ENCODE measurements at regions not wholly inside any gene's neighbourhood (a gene's known extent, or its start where the extent isn't known, plus 50 kb on each side); places are given as distances from the start of the nearest gene placed in this dataset.

DNA sequence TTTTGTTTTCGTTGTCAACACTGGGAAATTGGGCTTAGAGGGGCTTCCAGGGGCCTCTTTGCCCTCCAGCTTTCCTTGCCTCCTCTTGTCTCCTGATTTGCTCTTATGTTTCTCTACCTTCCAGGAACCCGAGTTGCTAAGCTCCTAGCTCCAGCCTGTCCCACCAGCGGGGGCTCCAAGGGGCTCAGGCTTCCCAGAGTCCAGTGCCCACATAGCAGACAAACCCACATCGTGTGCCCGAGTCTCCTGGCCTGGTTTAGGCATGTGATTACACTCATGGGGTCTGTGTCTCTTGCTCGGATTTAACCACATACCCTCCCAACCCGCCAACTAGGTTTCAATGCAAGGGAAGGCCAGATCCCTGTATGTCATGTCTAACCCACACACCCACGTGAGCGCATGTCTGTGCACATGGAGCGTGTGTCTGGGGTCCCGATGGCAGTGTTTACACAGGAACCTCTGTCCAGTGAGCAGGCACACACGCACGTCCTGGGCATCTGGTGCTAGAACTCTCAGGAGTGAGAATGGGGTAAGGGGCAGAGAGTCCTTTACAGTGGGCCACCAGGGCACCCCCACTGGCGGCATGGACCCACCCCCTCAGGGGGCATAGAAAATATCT is 76.1 kb upstream of the MED9 start:
- TF ChIP-seq EZH2phosphoT487 (IDR thresholded peaks at IDR 0.05; ENCODE audit: borderline replicate concordance, low read length) (no peak), CTCF (conservative IDR thresholded peaks at IDR 0.05; ENCODE audit: low read depth, low read length) (no peak)
